Gastroesophageal sphincter (tissue), 4 donors: ENCODE measurements at regions not wholly inside any gene's neighbourhood (a gene's known extent, or its start where the extent isn't known, plus 50 kb on each side); places are given as distances from the start of the nearest gene placed in this dataset.

ENCODE experiments used
- ATAC-seq: fragments of 150-250 bp; one replicate; pipeline ENCODE4 v1.9.1; 2016; ENCODE audit warnings: mild to moderate bottlenecking, moderate library complexity
- H3K27ac ChIP-seq, 4 donors: fragments of 200-600 bp; sonication (generic) in 3 of 4; 1 replicate in 3 of 4; 2 replicates in 1 of 4; pipeline ENCODE4 v1.5.1; 2016 to 2019
- H3K27me3 ChIP-seq: fragments of 200-600 bp; sonication (generic); one replicate; pipeline ENCODE4 v1.5.1; 2019
- H3K36me3 ChIP-seq, 2 donors: fragments of 200-600 bp; sonication (generic); one replicate each; pipeline ENCODE4 v1.5.1; 2019; ENCODE audit warnings: control low read depth in 1 of 2
- H3K4me1 ChIP-seq, 3 donors: fragments of 200-600 bp; sonication (generic); 1 replicate in 2 of 3; 2 replicates in 1 of 3; pipeline ENCODE4 v1.5.1; 2016 to 2019; ENCODE audit warnings: control low read depth in 2 of 3
- H3K4me3 ChIP-seq, 2 donors: fragments of 200-600 bp; sonication (generic); one replicate each; pipeline ENCODE4 v1.5.1; 2019; ENCODE audit warnings: mild to moderate bottlenecking in 1 of 2, moderate library complexity in 1 of 2
- H3K9me3 ChIP-seq, 3 donors: fragments of 200-600 bp; sonication (generic); one replicate each; pipeline ENCODE4 v1.5.1; 2017 to 2019; ENCODE audit warnings: control low read depth in 2 of 3
- CTCF ChIP-seq, 4 experiments: fragments of 200-600 bp in 2 of 4; fragments of 450-650 bp in 2 of 4; sonication (generic) in 1 of 4; IDR thresholded peaks; one replicate each; pipeline ENCODE4 v1.5.1; 2017 to 2019; ENCODE audit warnings: antibody characterized with exemption in 4 of 4, mild to moderate bottlenecking in 2 of 4, moderate library complexity in 2 of 4
- EP300 ChIP-seq: sonication (generic); formaldehyde crosslinking; IDR thresholded peaks from one replicate; pipeline ENCODE4 v1.6.1; 2017; ENCODE audit warnings: antibody characterized with exemption, mild to moderate bottlenecking
- POLR2A ChIP-seq, 2 donors: fragments of 450-650 bp; IDR thresholded peaks; one replicate each; pipeline ENCODE4 v1.6.1; 2017; ENCODE audit warnings: antibody characterized with exemption in 2 of 2, mild to moderate bottlenecking in 2 of 2, moderate library complexity in 1 of 2
- POLR2AphosphoS5 ChIP-seq: sonication (generic); formaldehyde crosslinking; IDR thresholded peaks from one replicate; pipeline ENCODE4 v1.6.1; 2017; ENCODE audit warnings: antibody characterized with exemption
- WGBS, 2 donors: methylation state at CpG; one replicate each; pipeline ENCODE4 v1.1.5; 2018; ENCODE audit warnings: low coverage in 1 of 2; 5-methylcytosine and 5-hydroxymethylcytosine counted together

- Histone ChIP-seq H3K9me3 (peaks cover 0 to 25% (median 0%) of the 10 kb centered on the region in 3 donors), H3K4me3 (no peak overlapping the region), H3K4me1 (no peaks in the 10 kb centered on the region), H3K36me3 (no peaks in the 10 kb centered on the region), H3K27me3 (no peaks in the 10 kb centered on the region), H3K27ac (no peak overlapping the region)
- TF ChIP-seq CTCF (IDR thresholded peaks at IDR 0.05) = no peak
- WGBS, 2 donors = 33 to 44% methylated on average over 1 of the region's 1 CpG
- ATAC-seq = no peak
Measured at GRCh38 chr9:82526577-82526976, 536.4 kb downstream of the RASEF start.

DNA sequence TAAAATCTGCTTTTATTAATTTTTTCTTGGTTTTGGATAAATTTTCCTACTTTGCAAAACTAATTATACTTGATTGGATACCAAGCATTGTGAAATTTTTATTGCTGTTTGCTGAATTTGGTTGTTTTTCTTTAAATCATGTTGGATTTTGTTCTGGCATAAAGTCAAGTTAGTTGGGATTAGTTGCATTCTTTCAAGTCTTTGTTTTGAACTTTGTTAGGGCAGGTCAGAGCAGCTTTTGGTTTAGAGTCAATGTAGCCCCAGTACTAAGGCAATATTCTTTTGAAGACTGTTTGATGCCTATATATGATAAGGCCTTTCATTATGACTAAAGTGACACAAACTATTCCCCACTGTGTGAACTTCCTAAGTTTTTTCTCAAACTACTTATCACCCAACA, 531.1 kb downstream of the RASEF start:
- Histone ChIP-seq H3K36me3 (no peaks in the 10 kb centered on the region), H3K4me1 (no peaks in the 10 kb centered on the region), H3K27ac (no peak overlapping the region), H3K4me3 (no peak overlapping the region), H3K27me3 (no peaks in the 10 kb centered on the region), H3K9me3 (peaks cover 0 to 20% (median 0%) of the 10 kb centered on the region in 3 donors)
- TF ChIP-seq POLR2A (IDR thresholded peaks at IDR 0.05) (no peak), CTCF (IDR thresholded peaks at IDR 0.05) (no peak), POLR2AphosphoS5 (no peak), EP300 (no peak)
- ATAC-seq = no peak

GRCh38 chr9:82532504-82533180, 530.3 kb downstream of the RASEF start:
- no peaks in the 10 kb centered on the region for H3K4me1 ChIP-seq
- H3K27me3 ChIP-seq = no peaks in the 10 kb centered on the region
- no peaks in the 10 kb centered on the region for H3K36me3 ChIP-seq
- peaks cover 0 to 11% (median 0%) of the 10 kb centered on the region in 3 donors for H3K9me3 ChIP-seq
- no peak overlapping the region for H3K27ac ChIP-seq
- 18 to 50% methylated on average over 2 of the region's 2 CpGs for WGBS, 2 donors
- H3K4me3 ChIP-seq = no peak overlapping the region
- ATAC-seq = no peak
- no peak for TF ChIP-seq POLR2A (IDR thresholded peaks at IDR 0.05)
- no peak for TF ChIP-seq CTCF (IDR thresholded peaks at IDR 0.05)
- TF ChIP-seq EP300 = no peak
- no peak for TF ChIP-seq POLR2AphosphoS5

DNA sequence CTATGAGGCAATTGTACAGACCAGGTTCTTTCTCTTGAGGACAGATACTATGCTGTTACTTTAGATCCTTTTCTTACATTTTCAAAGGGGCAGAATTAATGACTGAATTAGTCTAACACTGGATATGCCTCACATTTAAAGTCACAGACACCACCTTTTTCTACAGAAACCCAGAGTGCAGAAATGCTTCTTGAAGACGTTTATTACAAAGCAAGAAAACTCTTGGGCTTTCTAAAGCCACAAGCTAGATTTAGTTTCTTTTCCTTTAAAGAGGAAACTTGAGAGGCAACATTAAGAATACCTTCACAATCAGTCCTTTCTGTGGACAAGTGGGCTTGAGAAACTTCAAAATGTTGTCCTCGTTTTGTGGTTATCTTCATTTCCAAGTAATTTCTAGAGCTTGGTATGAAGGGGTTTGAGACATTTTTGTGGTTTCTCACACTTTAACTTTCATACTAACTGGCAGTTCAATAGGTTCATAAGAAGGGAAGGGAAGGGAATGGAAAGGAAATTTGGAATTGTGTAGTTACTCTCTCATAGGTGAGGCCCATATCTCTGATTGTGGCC, 527.4 kb downstream of the RASEF start:
- ATAC-seq = no peak
- H3K27ac ChIP-seq = no peak overlapping the region
- H3K4me1 ChIP-seq = no peaks in the 10 kb centered on the region
- no peak overlapping the region for H3K4me3 ChIP-seq
- 71 to 72% methylated on average over 2 of the region's 2 CpGs for WGBS, 2 donors
- no peak for TF ChIP-seq POLR2AphosphoS5
- no peak for TF ChIP-seq EP300
- no peak for TF ChIP-seq POLR2A (IDR thresholded peaks at IDR 0.05)
- no peak for TF ChIP-seq CTCF (IDR thresholded peaks at IDR 0.05)
- H3K36me3 ChIP-seq = no peaks in the 10 kb centered on the region
- no peaks in the 10 kb centered on the region for H3K9me3 ChIP-seq
- H3K27me3 ChIP-seq = no peaks in the 10 kb centered on the region

DNA sequence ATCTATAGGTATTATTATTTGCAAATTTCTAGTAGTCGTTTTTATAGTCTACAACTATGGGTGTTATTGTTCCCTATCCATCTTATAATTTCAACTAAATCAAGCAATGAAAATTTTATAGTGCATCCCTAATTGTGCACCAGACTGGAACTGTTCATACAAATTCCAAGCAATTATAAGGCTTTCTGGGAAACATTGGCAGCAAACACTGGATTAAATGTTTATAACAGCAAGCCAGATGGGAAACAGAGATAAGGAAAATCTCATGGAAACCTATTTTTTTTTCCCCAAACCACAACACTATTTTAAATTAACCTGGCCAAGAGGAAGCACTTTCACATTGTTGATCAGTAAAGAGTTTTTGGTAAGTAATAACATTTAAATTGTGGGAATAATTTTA, 524.3 kb downstream of the RASEF start:
- Histone ChIP-seq H3K27ac (no peak overlapping the region), H3K4me3 (no peak overlapping the region), H3K36me3 (no peaks in the 10 kb centered on the region), H3K9me3 (no peaks in the 10 kb centered on the region), H3K27me3 (no peaks in the 10 kb centered on the region), H3K4me1 (no peaks in the 10 kb centered on the region)
- ATAC-seq = no peak
- 28 to 33% methylated on average over 1 of the region's 1 CpG for WGBS, 2 donors
- TF ChIP-seq CTCF (IDR thresholded peaks at IDR 0.05) (no peak), POLR2AphosphoS5 (no peak), POLR2A (IDR thresholded peaks at IDR 0.05) (no peak), EP300 (no peak)
